Nephron (organoid): ENCODE measurements at regions not wholly inside any gene's neighbourhood (a gene's known extent, or its start where the extent isn't known, plus 50 kb on each side); places are given as distances from the start of the nearest gene placed in this dataset.
"Not testable (repeated sequence)": the region's sequence is repeated elsewhere in the genome, so short reads cannot be mapped to it uniquely, and the experiment has no call there.

Experiments used
- H3K27ac Mint-ChIP-seq, 3 experiments: 2 replicates each; pipeline ENCODE4 v1.8.0; 2020; ENCODE audit warnings: mixed read lengths in 3 of 3, mild to moderate bottlenecking in 2 of 3, moderate library complexity in 1 of 3
- H3K27me3 Mint-ChIP-seq: 2 replicates; pipeline ENCODE4 v1.8.0; 2021; ENCODE audit warnings: low read depth, mild to moderate bottlenecking, moderate library complexity, mixed read lengths
- H3K36me3 Mint-ChIP-seq: 2 replicates; pipeline ENCODE4 v1.8.0; 2020; ENCODE audit warnings: low read depth, mixed read lengths
- H3K4me1 Mint-ChIP-seq: 2 replicates; pipeline ENCODE4 v1.8.0; 2020; ENCODE audit warnings: mixed read lengths
- H3K4me3 Mint-ChIP-seq, 3 experiments: 2 replicates each; pipeline ENCODE4 v1.8.0; 2020; ENCODE audit warnings: mild to moderate bottlenecking in 3 of 3, mixed read lengths in 3 of 3, moderate library complexity in 2 of 3
- H3K9me3 Mint-ChIP-seq: 2 replicates; pipeline ENCODE4 v1.8.0; 2020; ENCODE audit warnings: mixed read lengths
- TF ChIP-seq, protein P1 (sequence below), 3 experiments: fragments of 200-600 bp; sonication (generic); IDR thresholded peaks; one replicate each; pipeline ENCODE4 v1.5.0; 2021; ENCODE audit warnings: antibody characterized with exemption in 3 of 3; ENCODE audit not compliant: unreplicated experiment in 3 of 3

- Mint-ChIP-seq H3K4me1 (no peaks in the 10 kb centered on the region), H3K27me3 (no peaks in the 10 kb centered on the region), H3K36me3 (no peaks in the 10 kb centered on the region), H3K27ac (no peak overlapping the region), H3K9me3 (no peaks in the 10 kb centered on the region), H3K4me3 (no peak overlapping the region)
- TF ChIP-seq, protein P1, sequence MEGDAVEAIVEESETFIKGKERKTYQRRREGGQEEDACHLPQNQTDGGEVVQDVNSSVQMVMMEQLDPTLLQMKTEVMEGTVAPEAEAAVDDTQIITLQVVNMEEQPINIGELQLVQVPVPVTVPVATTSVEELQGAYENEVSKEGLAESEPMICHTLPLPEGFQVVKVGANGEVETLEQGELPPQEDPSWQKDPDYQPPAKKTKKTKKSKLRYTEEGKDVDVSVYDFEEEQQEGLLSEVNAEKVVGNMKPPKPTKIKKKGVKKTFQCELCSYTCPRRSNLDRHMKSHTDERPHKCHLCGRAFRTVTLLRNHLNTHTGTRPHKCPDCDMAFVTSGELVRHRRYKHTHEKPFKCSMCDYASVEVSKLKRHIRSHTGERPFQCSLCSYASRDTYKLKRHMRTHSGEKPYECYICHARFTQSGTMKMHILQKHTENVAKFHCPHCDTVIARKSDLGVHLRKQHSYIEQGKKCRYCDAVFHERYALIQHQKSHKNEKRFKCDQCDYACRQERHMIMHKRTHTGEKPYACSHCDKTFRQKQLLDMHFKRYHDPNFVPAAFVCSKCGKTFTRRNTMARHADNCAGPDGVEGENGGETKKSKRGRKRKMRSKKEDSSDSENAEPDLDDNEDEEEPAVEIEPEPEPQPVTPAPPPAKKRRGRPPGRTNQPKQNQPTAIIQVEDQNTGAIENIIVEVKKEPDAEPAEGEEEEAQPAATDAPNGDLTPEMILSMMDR (IDR thresholded peaks at IDR 0.05; ENCODE audit: unreplicated experiment in 3 of 3) = no peak
Measured at GRCh38 chr5:143972068-143972467, 160.1 kb downstream of the HMHB1 start.

- TF ChIP-seq, protein P1 (IDR thresholded peaks at IDR 0.05; ENCODE audit: unreplicated experiment in 3 of 3) = no peak
- Mint-ChIP-seq H3K36me3 (no peaks in the 10 kb centered on the region), H3K9me3 (no peaks in the 10 kb centered on the region), H3K27me3 (no peaks in the 10 kb centered on the region), H3K4me3 (no peak overlapping the region), H3K27ac (no peak overlapping the region), H3K4me1 (no peaks in the 10 kb centered on the region)
Measured at GRCh38 chr5:143976055-143976454, 164.1 kb downstream of the HMHB1 start.

DNA sequence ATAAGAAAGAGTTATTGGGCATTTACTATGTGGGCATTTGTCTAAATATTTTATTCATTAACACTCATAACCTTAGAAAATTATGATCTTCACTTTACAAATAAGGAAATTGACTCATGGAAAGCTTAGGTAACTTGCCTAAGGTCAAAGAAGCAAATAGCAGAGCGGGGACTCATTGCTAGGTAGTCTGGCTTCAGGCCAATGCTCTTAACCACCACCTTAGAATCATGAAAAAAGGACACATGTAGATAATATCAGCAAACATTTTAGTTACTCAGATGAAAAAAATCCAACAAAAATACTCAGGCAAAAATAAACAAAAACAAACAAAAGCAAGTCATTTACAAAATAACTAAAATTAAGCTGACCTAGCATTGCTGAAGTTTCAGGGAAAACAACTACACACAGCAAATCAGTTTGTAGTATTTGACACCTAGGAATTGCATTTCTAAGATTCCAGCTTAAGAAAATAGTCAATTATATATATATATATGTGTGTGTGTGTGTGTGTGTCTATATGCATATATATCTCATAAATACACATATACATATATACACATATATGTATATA is 166.0 kb downstream of the HMHB1 start:
- TF ChIP-seq, protein P1 (IDR thresholded peaks at IDR 0.05; ENCODE audit: unreplicated experiment in 3 of 3) = no peak
- no peak overlapping the region for H3K27ac Mint-ChIP-seq
- H3K4me3 Mint-ChIP-seq = no peak overlapping the region
- H3K27me3 Mint-ChIP-seq = no peaks in the 10 kb centered on the region
- no peaks in the 10 kb centered on the region for H3K36me3 Mint-ChIP-seq
- no peaks in the 10 kb centered on the region for H3K4me1 Mint-ChIP-seq
- H3K9me3 Mint-ChIP-seq = no peaks in the 10 kb centered on the region

DNA sequence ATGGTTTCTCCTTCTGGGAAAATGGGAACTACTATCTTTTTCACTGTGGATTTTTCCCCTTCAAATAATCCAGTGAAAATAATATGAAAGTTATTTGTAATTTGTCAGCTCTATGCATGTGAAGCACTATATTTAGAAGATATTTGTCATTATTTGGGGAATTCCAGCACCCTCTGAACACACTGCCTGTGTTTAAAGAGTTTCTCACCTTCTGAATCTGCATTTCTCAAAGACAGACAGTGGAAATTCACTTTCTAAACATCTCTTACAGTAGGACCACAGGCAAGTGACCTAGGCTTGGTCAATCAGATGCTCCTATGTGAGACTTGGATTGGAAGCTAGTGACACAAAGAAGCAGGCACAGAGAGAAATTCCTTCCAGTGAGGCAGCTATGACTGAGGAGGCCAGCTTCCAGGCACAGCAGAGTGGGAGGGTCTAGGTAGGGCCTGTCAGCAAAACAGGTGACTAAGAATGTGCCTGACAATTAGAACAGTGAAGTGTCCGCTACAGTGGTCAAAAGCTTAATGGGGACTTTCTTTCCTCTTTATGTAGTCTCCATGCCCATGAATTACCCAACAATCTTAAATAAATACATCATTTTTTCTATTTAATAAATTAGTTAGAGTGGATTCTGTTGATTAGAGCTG is 167.2 kb downstream of the HMHB1 start:
- H3K27me3 Mint-ChIP-seq = no peaks in the 10 kb centered on the region
- H3K27ac Mint-ChIP-seq = no peak overlapping the region
- H3K36me3 Mint-ChIP-seq = no peaks in the 10 kb centered on the region
- no peaks in the 10 kb centered on the region for H3K4me1 Mint-ChIP-seq
- TF ChIP-seq, protein P1 (IDR thresholded peaks at IDR 0.05; ENCODE audit: unreplicated experiment in 3 of 3) = no peak
- peaks cover 2% of the 10 kb centered on the region for H3K9me3 Mint-ChIP-seq
- H3K4me3 Mint-ChIP-seq = no peak overlapping the region

DNA sequence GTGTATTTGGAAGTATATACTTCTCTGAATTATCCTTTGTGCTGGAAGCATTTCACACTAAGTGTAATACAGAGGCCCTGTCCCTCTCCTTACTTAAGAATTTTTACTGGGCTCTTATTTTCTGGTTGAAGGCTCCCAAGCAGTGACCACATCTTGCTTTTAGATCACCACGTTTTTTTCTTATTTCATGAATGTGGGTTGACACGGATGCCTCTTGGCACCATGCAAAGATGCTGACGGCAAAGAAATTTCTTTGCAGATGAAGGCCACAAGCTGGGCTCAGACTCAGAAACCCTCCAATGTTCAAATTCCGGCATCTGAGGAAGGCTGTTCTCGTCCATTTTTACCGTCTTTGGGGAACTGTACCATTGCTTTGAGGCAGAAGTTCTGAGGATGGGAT is 168.5 kb downstream of the HMHB1 start:
- no peaks in the 10 kb centered on the region for H3K36me3 Mint-ChIP-seq
- H3K9me3 Mint-ChIP-seq = peaks cover 2% of the 10 kb centered on the region
- H3K27ac Mint-ChIP-seq = no peak overlapping the region
- no peaks in the 10 kb centered on the region for H3K27me3 Mint-ChIP-seq
- H3K4me3 Mint-ChIP-seq = no peak overlapping the region
- peaks cover 3% of the 10 kb centered on the region for H3K4me1 Mint-ChIP-seq
- TF ChIP-seq, protein P1 (IDR thresholded peaks at IDR 0.05; ENCODE audit: unreplicated experiment in 3 of 3) = no peak

GRCh38 chr5:143982957-143983356 is 171.0 kb downstream of the HMHB1 start:
- H3K27ac Mint-ChIP-seq, H3K9me3 Mint-ChIP-seq, H3K36me3 Mint-ChIP-seq, H3K4me3 Mint-ChIP-seq, H3K27me3 Mint-ChIP-seq: not testable (repeated sequence)
- H3K4me1 Mint-ChIP-seq = peaks cover 19% of the 10 kb centered on the region
